ENCODE measurements at regions not wholly inside any gene's neighbourhood (a gene's known extent, or its start where the extent isn't known, plus 50 kb on each side); places are given as distances from the start of the nearest gene placed in this dataset.

DNA sequence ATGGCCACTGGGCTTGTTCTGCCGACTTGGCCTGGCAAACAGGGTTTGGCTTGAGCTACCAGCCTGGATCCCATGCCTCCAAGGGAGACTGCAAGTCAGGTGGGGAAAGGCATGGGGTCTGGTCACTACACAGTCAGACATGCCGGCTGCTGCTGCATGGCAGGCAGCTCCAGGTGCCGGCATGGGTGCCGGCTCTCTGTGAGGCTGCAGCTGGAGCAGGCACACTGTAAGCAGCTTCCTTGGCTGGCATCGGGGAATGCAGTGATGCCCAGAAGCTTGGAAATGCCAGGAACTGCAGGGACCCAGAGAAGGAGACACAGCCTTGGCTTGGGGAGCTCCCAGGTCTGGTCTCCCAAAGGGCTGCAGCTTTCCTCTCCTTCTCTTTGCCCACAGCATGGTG, 305.5 kb upstream of the NRG3 start:
- H2AFZ ChIP-seq (ENCODE audit: low read length): no peak overlapping the region
- ChIA-PET POLR2A (no interaction called here), CTCF (ENCODE audit: unreplicated experiment) (no interaction called here)
- H3K9me3 ChIP-seq (ENCODE audit: low read length): no peaks in the 10 kb centered on the region
- no TSS peak for BruUV-seq (replicated peaks)
- intact Hi-C loops (cut with micrococcal nuclease; ENCODE audit: unreplicated experiment): no loop called here
- H3K4me2 ChIP-seq (ENCODE audit: low read length): no peak overlapping the region
- no peak overlapping the region for H3K27ac ChIP-seq (ENCODE audit: low read depth, low read length, poor library complexity, severe bottlenecking)
- TF ChIP-seq EZH2phosphoT487 (IDR thresholded peaks at IDR 0.05; ENCODE audit: borderline replicate concordance, low read depth, low read length): no peak
- TF ChIP-seq, protein P1, sequence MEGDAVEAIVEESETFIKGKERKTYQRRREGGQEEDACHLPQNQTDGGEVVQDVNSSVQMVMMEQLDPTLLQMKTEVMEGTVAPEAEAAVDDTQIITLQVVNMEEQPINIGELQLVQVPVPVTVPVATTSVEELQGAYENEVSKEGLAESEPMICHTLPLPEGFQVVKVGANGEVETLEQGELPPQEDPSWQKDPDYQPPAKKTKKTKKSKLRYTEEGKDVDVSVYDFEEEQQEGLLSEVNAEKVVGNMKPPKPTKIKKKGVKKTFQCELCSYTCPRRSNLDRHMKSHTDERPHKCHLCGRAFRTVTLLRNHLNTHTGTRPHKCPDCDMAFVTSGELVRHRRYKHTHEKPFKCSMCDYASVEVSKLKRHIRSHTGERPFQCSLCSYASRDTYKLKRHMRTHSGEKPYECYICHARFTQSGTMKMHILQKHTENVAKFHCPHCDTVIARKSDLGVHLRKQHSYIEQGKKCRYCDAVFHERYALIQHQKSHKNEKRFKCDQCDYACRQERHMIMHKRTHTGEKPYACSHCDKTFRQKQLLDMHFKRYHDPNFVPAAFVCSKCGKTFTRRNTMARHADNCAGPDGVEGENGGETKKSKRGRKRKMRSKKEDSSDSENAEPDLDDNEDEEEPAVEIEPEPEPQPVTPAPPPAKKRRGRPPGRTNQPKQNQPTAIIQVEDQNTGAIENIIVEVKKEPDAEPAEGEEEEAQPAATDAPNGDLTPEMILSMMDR (conservative IDR thresholded peaks at IDR 0.05; ENCODE audit: low read length): no peak
- no peak for DNase-seq (ENCODE audit: low spot score)
- no peaks in the 10 kb centered on the region for H3K9me2 ChIP-seq (ENCODE audit: insufficient read depth, low read length)
- H3K36me3 ChIP-seq (ENCODE audit: insufficient read depth, low read length): no peaks in the 10 kb centered on the region
- H3K4me3 ChIP-seq (ENCODE audit: low read depth, low read length, poor library complexity, severe bottlenecking): no peak overlapping the region
- H4K20me1 ChIP-seq (ENCODE audit: insufficient read depth, low read length): no peaks in the 10 kb centered on the region
- no peaks in the 10 kb centered on the region for H3K79me2 ChIP-seq (ENCODE audit: insufficient read depth, low read depth, low read length)
- H3K4me1 ChIP-seq (ENCODE audit: insufficient read depth, low read length, poor library complexity, severe bottlenecking): no peaks in the 10 kb centered on the region

DNA sequence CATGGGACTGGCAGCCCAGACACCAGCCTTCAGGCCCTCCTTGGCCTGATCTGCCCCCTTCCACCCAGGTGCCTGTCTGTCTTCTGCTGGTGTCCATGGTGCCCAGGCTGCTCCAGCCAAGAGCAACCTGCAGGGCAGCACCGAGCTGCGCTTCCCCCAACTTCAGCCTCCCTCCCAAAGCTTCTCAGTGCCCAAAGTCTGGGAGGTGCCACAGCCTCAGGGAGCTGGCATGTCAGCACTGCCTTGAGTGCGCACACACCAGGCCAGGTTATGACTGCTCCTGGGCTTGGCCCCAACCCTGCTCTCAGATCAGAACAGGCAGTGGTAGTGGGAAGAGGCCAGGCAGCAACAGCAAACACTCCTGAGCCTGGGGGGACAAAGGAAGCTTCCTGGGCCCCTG, 304.6 kb upstream of the NRG3 start:
- no TSS peak for BruUV-seq (replicated peaks)
- intact Hi-C loops (cut with micrococcal nuclease; ENCODE audit: unreplicated experiment): no loop called here
- CTCF ChIA-PET (ENCODE audit: unreplicated experiment): no interaction called here

More for the DNA sequence above, 304.6 kb upstream of the NRG3 start:
- Histone ChIP-seq H4K20me1 (ENCODE audit: insufficient read depth, low read length) (no peaks in the 10 kb centered on the region), H3K9me2 (ENCODE audit: insufficient read depth, low read length) (no peaks in the 10 kb centered on the region), H3K79me2 (ENCODE audit: insufficient read depth, low read depth, low read length) (no peaks in the 10 kb centered on the region), H2AFZ (ENCODE audit: low read length) (no peak overlapping the region), H3K4me1 (ENCODE audit: insufficient read depth, low read length, poor library complexity, severe bottlenecking) (no peaks in the 10 kb centered on the region), H3K36me3 (ENCODE audit: insufficient read depth, low read length) (no peaks in the 10 kb centered on the region), H3K9me3 (ENCODE audit: low read length) (no peaks in the 10 kb centered on the region), H3K27ac (ENCODE audit: low read depth, low read length, poor library complexity, severe bottlenecking) (no peak overlapping the region), H3K4me3 (ENCODE audit: low read depth, low read length, poor library complexity, severe bottlenecking) (no peak overlapping the region), H3K4me2 (ENCODE audit: low read length) (no peak overlapping the region)
- DNase-seq (ENCODE audit: low spot score): no peak
- TF ChIP-seq EZH2phosphoT487 (IDR thresholded peaks at IDR 0.05; ENCODE audit: borderline replicate concordance, low read depth, low read length): no peak
- TF ChIP-seq, protein P1 (conservative IDR thresholded peaks at IDR 0.05; ENCODE audit: low read length): no peak
- POLR2A ChIA-PET: no interaction called here

Data from OCI-LY7 (cell line).